Left ventricle myocardium inferior (tissue), 1 donor: ENCODE measurements at regions not wholly inside any gene's neighbourhood (a gene's known extent, or its start where the extent isn't known, plus 50 kb on each side); places are given as distances from the start of the nearest gene placed in this dataset.

Source experiments
- DNase-seq: peaks from one replicate; pipeline ENCODE4 v3.0.0-alpha.2; 2020
- H3K27ac ChIP-seq: fragments of 200-600 bp; replicated peaks from 2 replicates; pipeline ENCODE4 v1.8.0; 2021
- H3K27me3 ChIP-seq: fragments of 200-600 bp; 2 replicates; pipeline ENCODE4 v1.8.0; 2021; ENCODE audit warnings: low read depth
- H3K36me3 ChIP-seq: fragments of 200-600 bp; 2 replicates; pipeline ENCODE4 v1.8.0; 2021
- H3K4me1 ChIP-seq: fragments of 200-600 bp; 2 replicates; pipeline ENCODE4 v1.8.0; 2021
- H3K4me3 ChIP-seq: fragments of 200-600 bp; 2 replicates; pipeline ENCODE4 v1.8.0; 2021; ENCODE audit warnings: mild to moderate bottlenecking, moderate library complexity
- H3K9me3 ChIP-seq: fragments of 200-600 bp; replicated peaks from 2 replicates; pipeline ENCODE4 v1.8.0; 2021
- intact Hi-C: fragments of 100-400 bp; cut with micrococcal nuclease; formaldehyde crosslinking; loops from one replicate; pipeline ENCODE4 v1.11.0; 2022
- TF ChIP-seq, protein P1 (sequence below): fragments of 200-600 bp; IDR thresholded peaks from 2 replicates; pipeline ENCODE4 v1.8.0; 2021; ENCODE audit warnings: antibody characterized with exemption, mild to moderate bottlenecking, borderline replicate concordance
- donor health status: DM: no; HTN: yes; CAD: no; lungs with severe emphysema.

- TF ChIP-seq, protein P1, sequence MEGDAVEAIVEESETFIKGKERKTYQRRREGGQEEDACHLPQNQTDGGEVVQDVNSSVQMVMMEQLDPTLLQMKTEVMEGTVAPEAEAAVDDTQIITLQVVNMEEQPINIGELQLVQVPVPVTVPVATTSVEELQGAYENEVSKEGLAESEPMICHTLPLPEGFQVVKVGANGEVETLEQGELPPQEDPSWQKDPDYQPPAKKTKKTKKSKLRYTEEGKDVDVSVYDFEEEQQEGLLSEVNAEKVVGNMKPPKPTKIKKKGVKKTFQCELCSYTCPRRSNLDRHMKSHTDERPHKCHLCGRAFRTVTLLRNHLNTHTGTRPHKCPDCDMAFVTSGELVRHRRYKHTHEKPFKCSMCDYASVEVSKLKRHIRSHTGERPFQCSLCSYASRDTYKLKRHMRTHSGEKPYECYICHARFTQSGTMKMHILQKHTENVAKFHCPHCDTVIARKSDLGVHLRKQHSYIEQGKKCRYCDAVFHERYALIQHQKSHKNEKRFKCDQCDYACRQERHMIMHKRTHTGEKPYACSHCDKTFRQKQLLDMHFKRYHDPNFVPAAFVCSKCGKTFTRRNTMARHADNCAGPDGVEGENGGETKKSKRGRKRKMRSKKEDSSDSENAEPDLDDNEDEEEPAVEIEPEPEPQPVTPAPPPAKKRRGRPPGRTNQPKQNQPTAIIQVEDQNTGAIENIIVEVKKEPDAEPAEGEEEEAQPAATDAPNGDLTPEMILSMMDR, result no peak
- H3K36me3 ChIP-seq, result no peaks in the 10 kb centered on the region
- no peak overlapping the region for H3K4me3 ChIP-seq
- peaks cover 5% of the 10 kb centered on the region for H3K27me3 ChIP-seq
- peaks cover 25% of the 10 kb centered on the region for H3K9me3 ChIP-seq
- no peaks in the 10 kb centered on the region for H3K4me1 ChIP-seq
- H3K27ac ChIP-seq, result no peak overlapping the region
- no peak for DNase-seq
- intact Hi-C loops, result no loop called here
Measured at GRCh38 chr11:129576652-129577051, 201.0 kb downstream of the BARX2 start.

DNA sequence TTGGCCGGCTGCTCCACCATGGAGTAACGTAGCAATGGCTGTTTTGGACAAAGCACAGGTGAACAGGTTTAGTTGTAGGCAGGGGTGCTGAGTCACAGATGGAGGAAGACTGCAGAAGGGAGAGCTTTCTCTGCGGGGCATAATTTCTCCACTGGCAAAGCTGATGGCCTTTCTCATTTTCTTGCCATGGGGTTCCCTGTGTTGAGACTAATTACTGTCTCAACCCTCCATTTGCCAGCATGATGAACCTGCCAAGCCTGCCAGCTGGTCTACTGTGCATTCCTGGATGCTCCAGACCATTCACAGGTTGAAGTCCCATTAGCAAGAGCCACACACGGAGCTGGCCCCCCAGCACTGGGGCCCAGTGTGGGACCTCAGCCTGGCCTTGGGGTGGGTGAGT, 202.4 kb downstream of the BARX2 start:
- H3K27ac ChIP-seq, result no peak overlapping the region
- H3K4me3 ChIP-seq, result no peak overlapping the region
- peaks cover 21% of the 10 kb centered on the region for H3K9me3 ChIP-seq
- intact Hi-C loops, result no loop called here
- DNase-seq, result no peak
- no peaks in the 10 kb centered on the region for H3K36me3 ChIP-seq
- TF ChIP-seq, protein P1, result no peak
- H3K4me1 ChIP-seq, result no peaks in the 10 kb centered on the region
- H3K27me3 ChIP-seq, result peaks cover 13% of the 10 kb centered on the region

DNA sequence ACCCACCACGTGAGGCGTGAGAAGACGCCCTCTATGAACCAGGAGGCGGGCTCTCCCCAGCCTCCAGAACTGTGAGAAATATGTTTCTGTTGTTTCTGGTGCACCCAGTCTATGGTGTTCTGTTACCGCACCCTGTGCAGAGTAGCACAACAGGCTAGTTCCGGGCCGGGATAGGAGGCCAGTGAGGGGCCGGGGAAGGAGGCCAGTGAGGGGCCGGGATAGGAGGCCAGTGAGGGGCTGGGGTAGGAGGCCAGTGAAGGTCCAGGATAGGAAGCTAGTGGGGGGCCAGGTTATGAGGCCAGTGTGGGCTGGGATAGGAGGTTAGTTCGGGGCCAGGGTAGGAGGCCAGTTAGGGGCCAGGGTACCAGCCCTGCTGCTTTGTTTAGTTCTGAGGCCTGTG, 204.6 kb downstream of the BARX2 start:
- Histone ChIP-seq H3K4me1 (no peaks in the 10 kb centered on the region), H3K27me3 (peaks cover 19% of the 10 kb centered on the region), H3K9me3 (peaks cover 3% of the 10 kb centered on the region), H3K4me3 (no peak overlapping the region), H3K27ac (no peak overlapping the region), H3K36me3 (no peaks in the 10 kb centered on the region)
- DNase-seq, result no peak
- intact Hi-C loops, result no loop called here
- TF ChIP-seq, protein P1, result no peak

- Histone ChIP-seq H3K4me3 (no peak overlapping the region), H3K27ac (no peak overlapping the region), H3K4me1 (no peaks in the 10 kb centered on the region), H3K36me3 (no peaks in the 10 kb centered on the region), H3K27me3 (peaks cover 28% of the 10 kb centered on the region), H3K9me3 (no peaks in the 10 kb centered on the region)
- no peak for DNase-seq
- TF ChIP-seq, protein P1, result no peak
- intact Hi-C loops, result no loop called here
Measured at GRCh38 chr11:129584316-129584715, 208.7 kb downstream of the BARX2 start.

DNA sequence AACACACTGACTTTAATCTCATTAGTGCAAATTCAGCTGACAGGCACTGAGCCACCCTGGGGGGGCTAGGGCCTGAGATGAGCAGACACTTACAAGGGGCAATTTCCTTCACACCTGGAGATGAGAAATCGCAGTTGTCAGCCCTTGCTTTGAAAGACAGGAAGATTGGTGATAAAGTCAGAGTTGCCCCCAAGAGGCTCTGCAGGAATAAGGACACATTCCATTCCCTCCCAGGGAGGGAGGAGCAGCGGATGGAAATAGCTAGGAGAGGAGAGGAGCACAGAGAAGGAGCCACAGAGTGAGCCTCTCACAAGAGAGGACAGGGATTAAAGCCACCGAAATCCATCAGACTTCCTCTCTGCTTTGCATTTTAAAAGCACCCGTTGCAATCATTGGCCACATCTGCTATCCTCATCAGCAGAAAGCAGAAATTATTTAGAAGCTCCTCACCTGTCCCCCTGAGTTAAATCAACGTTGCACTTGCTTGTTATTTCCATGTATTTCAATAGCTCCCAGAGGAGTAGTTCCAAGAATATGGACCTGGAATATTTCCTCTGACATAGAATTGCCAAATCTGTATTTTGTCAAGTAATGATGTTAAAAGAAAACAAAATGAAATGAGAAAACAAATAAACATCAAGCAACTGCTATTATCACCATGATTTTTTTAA, 213.7 kb downstream of the BARX2 start:
- no peaks in the 10 kb centered on the region for H3K9me3 ChIP-seq
- TF ChIP-seq, protein P1, result no peak
- no peak overlapping the region for H3K4me3 ChIP-seq
- H3K27me3 ChIP-seq, result peaks cover 20% of the 10 kb centered on the region
- intact Hi-C loops, result no loop called here
- no peaks in the 10 kb centered on the region for H3K4me1 ChIP-seq
- no peaks in the 10 kb centered on the region for H3K36me3 ChIP-seq
- H3K27ac ChIP-seq, result no peak overlapping the region
- DNase-seq, result no peak
